NCI-H82 treated with DMSO at 0.1 percent for 48 hours (cell line): ENCODE measurements at regions not wholly inside any gene's neighbourhood (a gene's known extent, or its start where the extent isn't known, plus 50 kb on each side); places are given as distances from the start of the nearest gene placed in this dataset.
"Not testable (repeated sequence)": the region's sequence is repeated elsewhere in the genome, so short reads cannot be mapped to it uniquely, and the experiment has no call there.

Experiments used
- DNase-seq: peaks from one replicate; lab custom pipeline; 2025; ENCODE audit not compliant: unreplicated experiment; lab: John Stamatoyannopoulos, UW

DNA sequence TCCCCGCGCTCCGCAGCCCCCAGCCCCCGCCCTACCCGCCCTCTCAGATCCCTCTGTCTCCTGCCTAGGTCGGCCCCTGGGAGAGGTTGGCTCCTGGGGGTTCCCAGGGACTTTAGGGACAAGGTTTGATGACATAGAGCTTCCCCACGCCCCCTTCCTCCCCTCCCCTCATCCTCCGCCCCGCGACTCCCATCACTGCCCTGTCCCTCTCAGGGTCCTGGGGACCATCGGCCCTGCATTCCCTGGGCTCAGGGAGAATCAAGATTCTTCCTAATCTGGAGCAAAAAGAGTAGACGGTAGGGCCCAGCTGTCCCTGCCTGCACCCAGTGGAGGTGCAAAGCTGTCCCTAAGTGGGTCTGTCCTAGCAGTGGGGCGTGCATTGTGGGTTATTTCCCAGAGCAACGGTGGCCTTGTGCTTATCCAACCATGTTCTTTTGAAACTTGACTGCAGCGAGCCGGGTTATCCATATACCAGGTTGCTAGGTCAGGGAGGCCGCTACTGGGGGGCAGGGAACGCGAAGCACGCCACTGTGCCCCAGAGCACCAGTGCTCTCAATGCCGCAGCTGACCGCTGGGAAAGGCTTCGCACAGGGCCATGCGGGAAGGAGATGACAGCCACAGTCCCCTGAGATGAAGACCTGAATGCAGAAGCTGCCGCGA is 124.4 kb upstream of the PRMT8 start:
- DNase-seq = no peak

DNA sequence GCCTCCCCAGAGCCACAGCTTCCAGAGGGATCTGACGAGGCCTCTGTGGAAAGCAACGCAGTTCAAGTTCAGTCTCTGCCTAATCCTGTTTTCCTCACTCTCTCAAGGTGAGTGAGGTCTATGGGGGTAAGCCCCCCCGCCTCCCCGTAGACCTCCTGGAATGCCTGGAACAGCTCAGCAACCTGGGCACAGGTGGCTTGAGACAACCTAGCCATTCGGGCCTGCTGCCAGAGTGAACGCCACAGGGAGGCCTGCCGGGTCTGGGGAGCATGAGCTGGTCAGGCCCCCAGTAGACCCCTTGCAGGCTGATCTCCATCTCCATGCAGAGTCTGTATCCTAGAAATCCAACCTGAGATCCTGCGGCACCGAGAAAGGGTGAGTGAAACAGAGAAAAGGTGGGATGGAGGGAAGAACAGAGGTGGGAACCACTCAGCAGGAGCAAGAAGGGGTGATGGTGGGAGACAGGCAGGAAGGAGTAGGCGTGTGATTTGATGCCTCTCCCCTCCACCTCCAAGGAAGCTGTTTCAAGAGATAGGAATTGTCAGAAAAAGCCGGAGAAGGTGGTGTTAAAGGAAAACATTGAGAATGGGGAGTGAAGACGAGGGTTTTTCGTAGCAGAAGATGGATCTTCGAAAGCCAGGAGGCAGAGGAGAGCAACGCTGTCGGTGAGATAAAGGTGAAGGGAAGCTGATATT is 123.1 kb upstream of the PRMT8 start:
- DNase-seq = no peak

DNA sequence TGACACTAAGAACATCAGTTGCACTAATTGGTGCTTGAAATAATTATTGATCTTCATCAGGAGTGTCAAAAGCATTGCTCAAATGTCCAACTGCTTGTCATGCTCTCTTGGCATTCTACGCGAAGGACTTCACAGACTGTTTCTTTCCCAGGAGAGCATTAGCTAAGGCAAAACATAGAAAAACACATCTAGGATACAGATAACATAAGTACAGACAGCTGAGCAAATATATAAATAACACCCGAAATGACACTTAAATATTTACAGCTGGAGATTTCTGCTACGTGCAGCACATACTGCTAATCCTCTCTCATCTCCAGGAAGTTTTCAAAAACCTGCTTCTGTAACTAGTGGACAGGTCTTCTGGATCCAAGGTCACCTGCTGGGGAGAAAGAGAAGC is 120.0 kb upstream of the PRMT8 start:
- DNase-seq = no peak

DNA sequence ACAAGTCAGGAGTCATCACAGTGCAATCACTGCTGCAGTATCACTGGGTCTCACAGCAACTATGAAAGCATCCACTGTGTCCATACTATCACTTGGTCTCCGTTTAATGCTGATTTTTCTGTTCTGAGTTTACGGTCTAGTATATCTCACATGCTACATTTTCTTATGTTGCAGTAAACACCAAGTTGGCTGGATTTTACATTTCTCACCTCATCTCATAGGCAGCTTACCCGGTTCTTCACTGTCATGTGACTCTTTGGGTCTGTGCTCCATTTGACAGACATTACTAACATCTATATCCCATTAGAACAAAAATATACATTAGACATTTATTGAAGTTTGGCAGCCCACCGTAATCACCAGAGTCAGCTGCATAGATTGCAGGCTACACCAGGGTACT is 115.7 kb upstream of the PRMT8 start:
- no peak for DNase-seq

DNA sequence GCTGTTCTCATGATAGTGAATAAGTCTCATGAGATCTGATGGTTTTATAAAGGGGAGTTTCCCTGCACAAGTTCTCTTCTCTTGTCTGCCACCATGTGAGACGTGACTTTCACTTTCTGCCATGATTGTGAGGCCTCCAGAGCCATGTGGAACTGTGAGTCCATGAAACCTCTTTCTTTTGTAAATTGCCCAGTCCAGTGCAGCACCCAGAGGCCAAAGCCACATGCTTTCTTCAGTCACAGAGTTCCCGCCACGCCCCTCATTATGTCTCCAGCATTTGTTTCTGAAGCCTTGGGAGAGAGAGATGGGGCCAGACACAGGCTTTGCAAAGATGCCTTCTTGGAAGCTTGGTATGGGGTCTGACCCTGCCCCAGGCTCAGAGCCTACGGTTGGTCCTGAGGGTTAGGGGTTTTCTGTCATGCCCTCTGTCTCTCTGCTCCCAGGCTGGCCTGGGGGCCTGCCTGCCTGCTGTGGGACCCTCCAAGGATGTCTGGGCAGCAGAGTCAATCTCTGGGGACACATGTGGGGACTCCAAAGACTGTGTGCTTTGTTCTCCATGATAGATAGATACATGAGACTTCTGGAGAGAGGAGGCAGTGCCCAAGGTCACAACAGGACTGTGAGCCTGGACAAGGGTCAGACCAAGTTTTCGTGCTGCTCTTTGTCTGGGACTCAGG is 114.1 kb upstream of the PRMT8 start:
- no peak for DNase-seq

DNA sequence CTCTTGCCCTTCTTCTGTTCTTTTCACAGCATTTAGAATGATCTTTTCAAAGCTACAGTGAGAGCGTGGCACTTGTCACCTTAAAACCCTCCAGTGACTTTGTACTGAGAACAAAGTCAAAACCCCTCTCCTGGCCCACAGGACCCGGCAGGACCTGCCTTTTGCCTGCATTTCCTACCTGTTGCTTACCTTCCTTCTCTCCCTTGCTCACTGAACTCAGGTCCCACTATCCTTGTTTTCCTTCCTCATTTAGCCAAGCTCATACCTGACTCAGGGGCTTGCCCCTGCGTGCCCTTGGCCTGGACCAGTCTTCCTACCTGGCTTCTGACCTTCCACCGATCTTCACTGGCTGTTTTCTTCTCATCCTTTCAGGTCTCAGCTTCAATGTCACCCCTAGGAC is 112.3 kb upstream of the PRMT8 start:
- no peak for DNase-seq

DNA sequence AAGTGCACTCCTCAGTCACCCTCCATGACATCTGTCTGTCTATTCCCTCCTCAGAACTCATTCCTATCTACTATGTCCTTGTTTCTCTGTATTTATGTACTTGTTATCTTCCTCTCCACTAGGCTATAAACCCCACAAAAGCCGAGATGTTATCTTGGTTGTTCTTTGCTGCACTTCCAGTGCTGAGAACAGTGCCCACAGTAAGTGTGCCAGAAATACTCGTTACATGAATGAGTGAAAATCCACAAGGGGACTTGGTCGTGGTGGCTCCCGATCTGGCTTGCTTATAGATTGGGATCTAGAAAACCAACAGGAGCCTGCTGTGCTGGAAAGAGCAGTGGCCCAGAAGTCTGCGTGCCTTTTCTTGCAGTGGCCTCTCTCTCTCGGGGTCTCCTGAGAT is 111.9 kb upstream of the PRMT8 start:
- no peak for DNase-seq

DNA sequence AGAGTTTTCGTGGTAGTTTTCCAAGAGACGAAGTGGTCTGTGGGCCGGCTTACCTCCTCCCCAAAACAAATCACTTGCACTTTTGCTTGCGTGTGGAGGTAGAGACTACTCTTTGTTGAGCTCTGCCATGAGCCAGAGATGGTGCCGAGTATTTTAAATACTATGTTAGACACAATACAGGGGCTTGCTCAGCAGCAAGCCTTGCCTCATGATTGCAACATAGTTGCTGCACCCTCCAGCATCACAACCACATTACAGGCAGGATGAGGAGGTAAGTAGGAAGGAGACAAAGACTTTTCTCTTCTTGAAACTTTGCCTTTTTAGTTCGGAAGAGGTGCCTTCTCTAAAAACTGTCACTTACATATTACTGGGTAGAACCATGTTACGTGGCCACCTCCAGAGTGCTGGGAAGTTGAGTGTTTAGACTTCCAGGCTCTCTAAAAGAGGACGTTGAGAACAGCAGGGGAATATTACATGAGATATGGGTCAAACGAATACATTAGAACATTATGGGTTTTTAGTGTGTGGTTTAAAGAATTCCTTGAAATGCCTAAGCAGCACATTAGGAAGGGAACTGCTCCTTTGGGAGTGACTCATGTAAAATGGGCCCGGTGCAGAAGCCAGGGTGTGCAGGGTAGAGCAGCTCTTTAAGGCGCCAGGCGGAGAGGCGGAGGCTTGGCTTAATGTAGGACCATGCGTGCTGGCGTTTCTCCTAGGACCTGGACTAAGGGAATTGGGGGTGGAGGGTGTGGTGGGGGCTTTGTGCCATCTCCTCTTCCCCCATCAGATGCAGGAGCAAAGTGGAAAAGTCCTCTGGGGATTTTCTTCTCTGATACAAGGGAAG is 110.6 kb upstream of the PRMT8 start:
- DNase-seq = no peak

DNA sequence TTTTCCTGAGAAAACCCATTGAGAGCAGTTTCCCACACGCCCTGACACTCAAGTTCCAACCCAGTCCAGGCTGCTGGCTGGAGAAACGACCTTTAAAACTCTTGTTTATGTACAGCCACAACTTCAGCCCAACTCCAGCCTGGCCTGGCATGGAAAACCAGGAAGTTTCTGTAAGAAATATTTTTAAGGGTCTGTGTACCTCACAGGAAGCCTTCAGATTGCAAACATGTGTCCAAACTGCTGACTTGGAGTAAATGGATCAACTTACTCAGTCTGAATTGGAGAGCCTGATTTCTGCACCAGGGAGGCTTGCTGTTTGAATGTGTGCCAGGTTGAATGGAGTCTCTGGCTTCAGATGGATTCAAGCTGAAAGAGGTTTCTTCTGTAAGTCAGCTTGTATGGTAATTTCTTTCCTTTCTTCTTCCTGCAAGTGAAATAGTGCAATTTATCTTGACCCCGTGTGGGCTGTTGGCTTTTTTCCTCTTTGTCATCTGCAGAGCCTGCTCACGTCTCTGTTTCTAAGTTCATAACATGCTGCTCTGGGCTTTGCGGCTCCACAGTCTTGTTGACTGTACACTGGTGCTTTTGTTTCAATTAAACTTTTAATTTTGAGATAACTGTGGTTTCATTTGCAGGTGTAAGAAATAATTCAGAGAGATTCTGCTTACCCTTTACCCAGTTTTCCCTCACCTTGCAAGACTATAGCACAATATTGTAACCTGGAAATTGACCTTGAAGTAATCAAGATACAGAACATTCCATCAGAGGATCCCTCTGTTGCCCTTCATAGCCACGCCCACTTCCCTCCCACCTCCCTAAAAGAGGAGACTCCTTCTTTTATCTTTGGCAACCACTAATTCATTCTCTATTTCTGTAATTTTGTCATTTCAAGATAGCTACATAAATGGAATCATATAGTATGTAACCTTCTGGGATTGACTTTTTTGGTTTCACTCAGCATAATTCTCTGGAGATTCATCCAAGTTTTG is 109.7 kb upstream of the PRMT8 start:
- DNase-seq = no peak

DNA sequence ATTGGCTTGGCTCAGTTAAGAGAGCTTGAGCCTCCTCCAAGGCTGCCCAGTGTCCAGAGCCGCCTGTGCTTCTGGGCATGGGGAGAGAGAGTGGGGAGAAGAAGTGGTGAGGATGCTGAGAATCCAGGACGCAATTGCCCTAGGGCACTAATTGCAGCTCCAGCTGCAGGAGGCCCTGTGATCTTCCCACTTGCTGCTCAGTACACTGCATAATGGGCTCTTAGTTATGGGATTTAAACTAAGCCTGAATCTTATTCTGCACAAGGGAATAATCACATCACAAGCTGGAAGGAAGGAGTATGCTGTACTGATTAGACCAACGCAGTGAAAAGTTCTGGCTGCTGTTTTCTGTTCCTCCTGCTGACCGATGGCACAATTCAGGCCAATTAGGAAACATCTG is 101.0 kb upstream of the PRMT8 start:
- DNase-seq = peak; percentile 18

DNA sequence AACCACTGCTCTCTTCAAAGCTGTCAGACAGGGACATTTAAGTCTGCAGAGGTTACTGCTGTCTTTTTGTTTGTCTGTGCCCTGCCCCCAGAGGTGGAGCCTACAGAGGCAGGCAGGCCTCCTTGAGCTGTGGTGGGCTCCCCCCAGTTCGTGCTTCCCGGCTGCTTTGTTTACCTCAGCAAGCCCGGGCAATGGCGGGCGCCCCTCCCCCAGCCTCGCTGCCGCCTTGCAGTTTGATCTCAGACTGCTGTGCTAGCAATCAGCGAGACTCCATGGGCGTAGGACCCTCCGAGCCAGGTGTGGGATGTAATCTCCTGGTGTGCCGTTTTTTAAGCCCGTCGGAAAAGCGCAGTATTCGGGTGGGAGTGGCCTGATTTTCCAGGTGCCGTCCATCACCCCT is 93.4 kb upstream of the PRMT8 start:
- not testable (repeated sequence) for DNase-seq

DNA sequence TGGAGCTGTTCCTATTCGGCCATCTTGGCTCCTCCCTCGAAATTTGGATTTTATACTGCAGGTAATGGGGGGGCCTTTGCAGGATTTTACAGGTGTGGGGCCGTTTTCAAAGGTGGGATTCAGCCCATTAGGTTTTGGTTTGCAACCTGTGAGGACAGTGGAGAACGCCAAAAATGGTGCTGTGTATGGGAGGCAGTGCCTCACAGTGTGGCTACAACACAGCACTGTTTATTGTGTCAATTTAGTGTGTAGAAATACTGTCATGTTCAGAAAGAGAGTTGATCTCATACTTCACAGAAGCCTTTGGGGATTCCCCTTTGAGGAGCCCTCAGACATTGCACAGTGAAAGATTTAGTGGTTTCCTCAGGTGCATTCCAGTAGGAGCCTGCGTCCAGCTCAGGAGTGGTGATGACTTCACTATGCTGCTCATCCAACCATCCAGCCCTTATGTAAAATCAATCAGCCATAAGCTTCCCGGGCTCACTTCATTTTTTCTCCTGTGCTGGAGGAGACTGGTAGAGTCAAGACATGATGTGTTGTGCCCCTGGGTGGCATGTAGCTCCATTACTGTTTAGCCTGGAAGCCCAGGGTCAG is 92.7 kb upstream of the PRMT8 start:
- DNase-seq = no peak

DNA sequence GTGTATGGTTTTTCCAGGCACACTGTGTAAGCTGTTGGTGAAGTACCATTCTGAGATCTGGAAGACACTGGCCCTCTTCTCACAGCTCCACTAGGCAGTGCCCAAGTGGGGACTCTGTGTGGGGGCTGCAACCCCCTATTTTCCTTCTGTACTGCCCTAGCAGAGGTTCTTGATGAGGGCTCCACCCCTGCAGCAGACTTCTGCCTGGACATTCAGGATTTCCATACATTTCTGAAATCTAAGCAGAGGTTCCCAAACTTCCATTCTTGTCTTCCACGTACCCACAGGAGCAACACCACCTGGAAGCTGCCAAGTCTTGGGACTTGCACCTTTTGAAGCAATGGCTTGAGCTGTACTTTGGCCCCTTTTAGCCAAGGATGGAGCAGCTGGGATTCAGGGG is 85.2 kb upstream of the PRMT8 start:
- DNase-seq = no peak

DNA sequence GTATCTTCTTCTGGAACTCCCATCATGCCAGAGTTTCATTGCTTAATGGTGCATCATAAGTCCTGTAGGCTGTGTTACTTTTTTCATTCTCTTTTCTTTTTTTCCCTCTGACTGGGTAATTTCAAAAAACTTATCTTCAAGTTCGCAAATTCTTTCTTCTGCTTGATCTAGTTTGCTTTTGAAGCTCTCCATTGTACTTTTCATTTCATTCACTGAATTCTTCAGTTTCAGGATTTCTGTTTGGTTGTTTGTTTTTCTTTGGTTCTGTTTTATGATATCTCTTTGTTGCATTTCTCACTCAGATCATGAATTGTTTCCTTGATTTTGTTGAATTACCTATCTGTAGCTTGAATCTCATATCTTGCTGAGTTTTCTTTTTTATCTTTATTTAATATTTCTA is 83.3 kb upstream of the PRMT8 start:
- no peak for DNase-seq

DNA sequence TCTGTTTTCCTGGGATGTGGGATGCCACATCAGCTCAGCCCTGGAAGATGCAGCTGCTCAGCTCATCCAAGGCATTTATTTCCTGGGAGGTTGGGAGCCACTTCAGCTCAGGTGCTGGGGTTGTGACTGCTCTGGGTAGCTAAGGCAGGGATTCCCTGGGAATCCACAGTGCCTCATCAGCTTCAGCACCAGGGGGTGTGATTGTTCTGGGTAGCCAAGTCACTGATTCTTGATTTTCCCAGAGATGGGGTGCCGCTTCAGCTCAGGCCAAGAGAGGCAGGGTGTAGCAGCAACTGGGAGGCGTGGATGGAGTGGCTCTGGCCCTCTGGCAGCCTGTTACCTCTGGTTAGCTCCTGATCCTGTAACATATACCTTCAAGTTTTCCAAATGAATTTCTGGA is 81.3 kb upstream of the PRMT8 start:
- no peak for DNase-seq

DNA sequence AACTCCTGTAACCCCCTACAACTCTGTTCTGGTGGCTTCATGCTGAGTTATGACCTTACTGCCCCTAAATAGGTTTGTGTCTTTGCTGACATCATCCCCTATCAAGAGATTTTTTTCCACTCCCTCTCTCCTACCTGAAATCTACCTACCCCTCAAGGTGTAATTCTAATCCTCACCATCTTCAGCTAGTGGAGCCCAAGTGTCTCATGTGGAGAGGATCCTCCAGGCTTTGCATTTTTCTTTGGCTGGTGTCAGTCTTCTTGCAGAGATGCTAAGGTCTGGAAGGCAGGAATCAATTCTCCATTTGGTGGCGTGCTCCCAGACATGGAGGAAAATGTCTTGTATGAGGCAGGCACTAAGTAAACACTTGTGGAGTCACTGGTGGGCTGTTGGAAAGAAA is 74.8 kb upstream of the PRMT8 start:
- no peak for DNase-seq

DNA sequence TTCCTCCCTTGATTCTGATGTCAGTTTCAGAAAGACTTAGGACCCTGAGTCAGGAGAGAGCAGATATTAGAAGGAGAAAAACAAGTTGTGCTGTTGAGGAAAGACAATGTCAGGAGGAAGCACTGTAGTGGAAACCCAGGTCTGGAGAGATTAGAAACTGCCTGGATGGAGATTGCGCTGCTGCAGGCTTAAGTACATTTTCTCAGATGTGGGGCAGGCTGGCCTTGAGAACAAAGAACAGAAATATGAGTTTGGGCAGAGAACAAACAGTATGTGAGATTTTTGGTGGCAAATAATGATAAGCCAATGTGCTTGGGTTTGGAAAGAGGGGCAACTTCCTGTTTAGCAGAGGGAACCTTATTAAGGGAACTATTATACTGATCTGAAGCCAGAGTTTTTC is 74.3 kb upstream of the PRMT8 start:
- DNase-seq = no peak

DNA sequence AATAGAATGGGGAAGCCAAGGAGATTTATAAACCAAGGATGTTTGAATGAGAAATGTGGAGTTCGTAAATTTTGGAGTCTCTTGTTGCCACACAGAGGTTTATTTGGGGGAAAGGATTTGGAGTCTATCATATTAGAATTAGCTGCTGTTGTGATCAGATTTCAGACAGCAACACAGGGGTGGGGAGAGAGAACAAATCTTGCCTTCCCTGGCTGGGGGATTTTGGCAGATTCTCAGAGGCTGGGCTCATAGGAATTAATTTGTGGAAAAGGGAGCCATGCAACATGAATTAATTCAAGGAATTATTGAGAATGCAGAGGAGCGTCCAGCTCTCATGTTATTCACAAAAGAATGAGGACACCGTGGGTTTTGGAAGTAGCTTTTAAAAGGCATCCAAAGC is 73.9 kb upstream of the PRMT8 start:
- DNase-seq = no peak

DNA sequence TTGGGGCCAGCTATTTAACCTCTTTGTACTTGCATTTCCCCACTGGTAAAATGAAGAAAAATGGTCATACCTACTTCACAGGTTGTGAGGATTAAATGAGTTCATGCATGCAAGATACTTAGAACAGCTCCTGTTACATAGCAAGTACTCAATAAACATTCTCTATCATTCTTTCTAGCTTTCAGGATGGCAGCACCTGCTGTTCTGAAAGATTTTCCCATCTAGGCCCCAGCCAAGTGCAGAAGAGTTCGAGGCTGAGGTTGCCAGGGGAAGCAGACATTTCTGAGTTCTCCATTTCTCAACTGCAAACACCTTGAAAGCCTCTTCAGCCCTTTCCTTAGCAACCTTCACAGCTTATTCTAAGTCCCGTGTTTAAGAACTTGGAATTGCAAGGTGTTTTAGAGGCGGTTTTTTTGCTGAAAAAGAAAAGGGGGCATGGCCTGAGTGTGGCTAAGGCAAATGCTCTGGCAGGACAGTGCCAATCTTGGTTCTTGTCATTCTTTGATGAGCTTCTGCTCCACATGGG is 73.0 kb upstream of the PRMT8 start:
- no peak for DNase-seq
